ENCODE measurements at regions not wholly inside any gene's neighbourhood (a gene's known extent, or its start where the extent isn't known, plus 50 kb on each side); places are given as distances from the start of the nearest gene placed in this dataset.

GRCh38 chr20:16104783-16105182 lies 468.5 kb downstream of the KIF16B start:
- POLR2A ChIA-PET = no interaction called here
- H4K20me1 ChIP-seq (ENCODE audit: control insufficient read depth, insufficient read depth) = no peaks in the 10 kb centered on the region
- no peaks in the 10 kb centered on the region for H3K36me3 ChIP-seq (ENCODE audit: control insufficient read depth in 2 of 2, insufficient read depth in 2 of 2, low read length in 1 of 2)
- H3K4me1 ChIP-seq (ENCODE audit: control insufficient read depth, insufficient read depth, low read length) = no peaks in the 10 kb centered on the region
- H3K9ac ChIP-seq (ENCODE audit: control insufficient read depth, insufficient read depth, low read length) = no peak overlapping the region
- no peaks in the 10 kb centered on the region for H3K79me2 ChIP-seq (ENCODE audit: control insufficient read depth, insufficient read depth, low read length)
- no TSS peak for BruUV-seq (replicated peaks)
- intact Hi-C loops (cut with micrococcal nuclease; ENCODE audit: unreplicated experiment) = no loop called here
- H3K4me2 ChIP-seq (ENCODE audit: control insufficient read depth, insufficient read depth) = no peak overlapping the region
- in situ Hi-C loops (cut with MboI) = no loop called here
- CTCF ChIA-PET = no interaction called here
- H3K27ac ChIP-seq (ENCODE audit: control insufficient read depth, insufficient read depth) = no peak overlapping the region
- H3K9me3 ChIP-seq (replicated peaks; ENCODE audit: control insufficient read depth, insufficient read depth, low read length) = no peaks in the 10 kb centered on the region; the same call in 2 of the 3 replicates
- no peak overlapping the region for H2AFZ ChIP-seq (ENCODE audit: control insufficient read depth, low read depth, low read length)
- SMC1A ChIA-PET (ENCODE audit: uncharacterized antibody, unreplicated experiment) = no interaction called here
- DNase-seq (ENCODE audit: low read depth, low spot score) (no peak), ATAC-seq (no peak), FAIRE-seq (no peak)
- H3K27me3 ChIP-seq (replicated peaks in 1 of 2; ENCODE audit: control insufficient read depth in 2 of 2, insufficient read depth in 2 of 2, low read length in 1 of 2) = no peaks in the 10 kb centered on the region
- RAD21 ChIA-PET (ENCODE audit: unreplicated experiment) = no interaction called here
- H3K4me3 ChIP-seq = no peak overlapping the region
- TF ChIP-seq E2F8 (IDR thresholded peaks at IDR 0.05; ENCODE audit: low read depth, partially characterized antibody) (no peak), E4F1 (IDR thresholded peaks at IDR 0.05; ENCODE audit: borderline replicate concordance, partially characterized antibody) (no peak), SKIL (IDR thresholded peaks at IDR 0.05; ENCODE audit: low read depth, poor library complexity, severe bottlenecking) (no peak), SMAD5 (IDR thresholded peaks at IDR 0.05; ENCODE audit: low read depth) (no peak), NR2F1 (conservative IDR thresholded peaks at IDR 0.05) (no peak), POLR2AphosphoS2 (IDR thresholded peaks at IDR 0.05; ENCODE audit: low read depth, low read length) (no peak), MLLT1 (IDR thresholded peaks at IDR 0.05) (no peak), ZBED1 (IDR thresholded peaks at IDR 0.05; ENCODE audit: borderline replicate concordance) (no peak), JUND (IDR thresholded peaks at IDR 0.05; ENCODE audit: low read depth, low read length) (no peak), FOXM1 (IDR thresholded peaks at IDR 0.05; ENCODE audit: low read depth, low read length) (no peak), CREM (IDR thresholded peaks at IDR 0.05; ENCODE audit: low read depth) (no peak), NR2C2 (IDR thresholded peaks at IDR 0.05; ENCODE audit: borderline replicate concordance, control insufficient read depth, insufficient read length, low read depth) (no peak), ATF2 (IDR thresholded peaks at IDR 0.05; ENCODE audit: low read length) (no peak)
